IPS-NIHi7 (cell line): ENCODE measurements at regions not wholly inside any gene's neighbourhood (a gene's known extent, or its start where the extent isn't known, plus 50 kb on each side); places are given as distances from the start of the nearest gene placed in this dataset.
A peak's percentile ranks its signal among the peaks of the same experiment; 100 is the strongest.
"Not testable (repeated sequence)": the region's sequence is repeated elsewhere in the genome, so short reads cannot be mapped to it uniquely, and the experiment has no call there.

Source experiments
- DNase-seq: peaks from one replicate; pipeline ENCODE4 v3.0.0; 2012; ENCODE audit warnings: mixed read lengths; ENCODE audit errors: extremely low spot score

GRCh38 chr5:62778316-62779009, 199.8 kb downstream of the LRRC70 start:
- peak; percentile 21 for DNase-seq

- not testable (repeated sequence) for DNase-seq
Observed at GRCh38 chr5:62777081-62777480, 198.5 kb downstream of the LRRC70 start.

- not testable (repeated sequence) for DNase-seq
Observed at GRCh38 chr5:62776592-62776991, 198.0 kb downstream of the LRRC70 start.

GRCh38 chr5:62773460-62773859, 194.8 kb downstream of the LRRC70 start:
- DNase-seq: no peak

- DNase-seq: no peak
Observed at GRCh38 chr5:62771341-62771740, 192.7 kb downstream of the LRRC70 start.

GRCh38 chr5:62767650-62768049, 189.0 kb downstream of the LRRC70 start:
- no peak for DNase-seq

GRCh38 chr5:62767077-62767476, 188.5 kb downstream of the LRRC70 start:
- DNase-seq: no peak

- DNase-seq: no peak
Observed at GRCh38 chr5:62762503-62762902, 183.9 kb downstream of the LRRC70 start.

GRCh38 chr5:62757686-62758085, 179.1 kb downstream of the LRRC70 start:
- DNase-seq: not testable (repeated sequence)

GRCh38 chr5:62752998-62753367, 174.4 kb downstream of the LRRC70 start:
- DNase-seq: not testable (repeated sequence)

- not testable (repeated sequence) for DNase-seq
Observed at GRCh38 chr5:62752056-62752997, 173.7 kb downstream of the LRRC70 start.

- no peak for DNase-seq
Observed at GRCh38 chr5:62742207-62742606, 163.6 kb downstream of the LRRC70 start.

- no peak for DNase-seq
Observed at GRCh38 chr5:62741761-62742160, 163.1 kb downstream of the LRRC70 start.

GRCh38 chr5:62737766-62738165, 159.1 kb downstream of the LRRC70 start:
- no peak for DNase-seq

GRCh38 chr5:62732677-62733121, 154.1 kb downstream of the LRRC70 start:
- no peak for DNase-seq

GRCh38 chr5:62731022-62731421, 152.4 kb downstream of the LRRC70 start:
- no peak for DNase-seq

- DNase-seq: no peak
Observed at GRCh38 chr5:62729675-62730074, 151.1 kb downstream of the LRRC70 start.

GRCh38 chr5:62727861-62728260, 149.2 kb downstream of the LRRC70 start:
- no peak for DNase-seq

GRCh38 chr5:62727184-62727583, 148.6 kb downstream of the LRRC70 start:
- no peak for DNase-seq

- DNase-seq: no peak
Observed at GRCh38 chr5:62722360-62722759, 143.7 kb downstream of the LRRC70 start.

GRCh38 chr5:62720031-62720441, 141.4 kb downstream of the LRRC70 start:
- peak; percentile 80 for DNase-seq

GRCh38 chr5:62719061-62719720, 140.6 kb downstream of the LRRC70 start:
- DNase-seq: no peak
